ENCODE measurements at regions not wholly inside any gene's neighbourhood (a gene's known extent, or its start where the extent isn't known, plus 50 kb on each side); places are given as distances from the start of the nearest gene placed in this dataset.

DNA sequence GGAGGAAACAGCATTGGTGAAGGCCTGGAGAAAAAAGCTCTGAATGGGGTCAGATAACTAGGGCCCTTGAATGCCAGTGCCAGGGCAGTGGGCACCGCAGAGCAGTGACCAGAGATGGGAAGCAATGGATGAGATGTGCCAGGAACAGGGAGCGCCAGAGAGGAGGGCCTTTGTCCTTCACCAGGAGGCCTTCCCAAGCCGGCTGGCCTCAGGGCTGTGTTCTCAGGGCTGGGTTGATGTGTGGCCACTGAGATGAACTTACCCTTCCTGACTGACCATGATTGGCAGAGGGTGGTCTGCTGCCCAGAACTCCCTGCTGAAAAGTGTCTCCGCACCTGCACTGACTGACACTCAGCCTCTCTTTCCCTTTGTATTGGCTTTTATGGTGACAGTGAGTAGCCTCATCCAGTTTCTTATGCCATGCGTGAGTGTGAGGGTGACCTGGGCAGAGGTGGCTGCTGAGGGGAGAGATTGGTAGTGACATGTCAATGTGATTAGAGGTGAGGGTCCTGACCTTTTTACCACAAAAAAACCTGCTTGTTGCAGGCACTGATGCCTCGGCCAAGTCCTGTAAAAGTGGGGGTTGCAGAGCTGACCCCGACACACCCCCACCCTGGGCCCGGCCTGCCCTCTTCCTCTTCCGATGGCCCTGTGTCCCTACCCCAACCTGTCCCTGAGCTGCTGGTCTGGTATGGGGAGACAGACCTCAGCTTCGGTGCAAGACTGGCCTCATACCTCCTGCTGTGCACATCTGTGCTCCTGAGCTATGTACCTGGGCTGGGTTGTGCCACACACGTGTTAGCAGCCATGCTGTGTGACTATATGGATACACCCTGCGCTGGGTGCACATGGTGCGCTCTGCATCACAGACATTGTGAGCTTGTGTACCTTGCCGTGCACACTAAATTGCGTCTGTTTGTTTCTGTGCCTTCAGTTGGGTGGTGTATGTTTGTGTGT, 57.1 kb upstream of the PSD2 start:
- Histone ChIP-seq H2AFZ (ENCODE audit: low read length) (no peak overlapping the region), H3K4me1 (ENCODE audit: insufficient read depth, low read length, poor library complexity, severe bottlenecking) (peaks cover 12% of the 10 kb centered on the region), H3K4me3 (ENCODE audit: low read depth, low read length, poor library complexity, severe bottlenecking) (no peak overlapping the region), H4K20me1 (ENCODE audit: insufficient read depth, low read length) (no peaks in the 10 kb centered on the region), H3K79me2 (ENCODE audit: insufficient read depth, low read depth, low read length) (no peaks in the 10 kb centered on the region), H3K9me2 (ENCODE audit: insufficient read depth, low read length) (no peaks in the 10 kb centered on the region), H3K4me2 (ENCODE audit: low read length) (no peak overlapping the region), H3K36me3 (ENCODE audit: insufficient read depth, low read length) (no peaks in the 10 kb centered on the region), H3K9me3 (ENCODE audit: low read length) (no peaks in the 10 kb centered on the region), H3K27ac (ENCODE audit: low read depth, low read length, poor library complexity, severe bottlenecking) (no peak overlapping the region)
- intact Hi-C loops (cut with micrococcal nuclease; ENCODE audit: unreplicated experiment): no loop called here
- CTCF ChIA-PET (ENCODE audit: unreplicated experiment): no interaction called here
- TF ChIP-seq EZH2phosphoT487 (IDR thresholded peaks at IDR 0.05; ENCODE audit: borderline replicate concordance, low read depth, low read length): no peak
- TF ChIP-seq, protein P1, sequence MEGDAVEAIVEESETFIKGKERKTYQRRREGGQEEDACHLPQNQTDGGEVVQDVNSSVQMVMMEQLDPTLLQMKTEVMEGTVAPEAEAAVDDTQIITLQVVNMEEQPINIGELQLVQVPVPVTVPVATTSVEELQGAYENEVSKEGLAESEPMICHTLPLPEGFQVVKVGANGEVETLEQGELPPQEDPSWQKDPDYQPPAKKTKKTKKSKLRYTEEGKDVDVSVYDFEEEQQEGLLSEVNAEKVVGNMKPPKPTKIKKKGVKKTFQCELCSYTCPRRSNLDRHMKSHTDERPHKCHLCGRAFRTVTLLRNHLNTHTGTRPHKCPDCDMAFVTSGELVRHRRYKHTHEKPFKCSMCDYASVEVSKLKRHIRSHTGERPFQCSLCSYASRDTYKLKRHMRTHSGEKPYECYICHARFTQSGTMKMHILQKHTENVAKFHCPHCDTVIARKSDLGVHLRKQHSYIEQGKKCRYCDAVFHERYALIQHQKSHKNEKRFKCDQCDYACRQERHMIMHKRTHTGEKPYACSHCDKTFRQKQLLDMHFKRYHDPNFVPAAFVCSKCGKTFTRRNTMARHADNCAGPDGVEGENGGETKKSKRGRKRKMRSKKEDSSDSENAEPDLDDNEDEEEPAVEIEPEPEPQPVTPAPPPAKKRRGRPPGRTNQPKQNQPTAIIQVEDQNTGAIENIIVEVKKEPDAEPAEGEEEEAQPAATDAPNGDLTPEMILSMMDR (conservative IDR thresholded peaks at IDR 0.05; ENCODE audit: low read length): no peak
- no TSS peak for BruUV-seq (replicated peaks)
- POLR2A ChIA-PET: no interaction called here
- no peak for DNase-seq (ENCODE audit: low spot score)

DNA sequence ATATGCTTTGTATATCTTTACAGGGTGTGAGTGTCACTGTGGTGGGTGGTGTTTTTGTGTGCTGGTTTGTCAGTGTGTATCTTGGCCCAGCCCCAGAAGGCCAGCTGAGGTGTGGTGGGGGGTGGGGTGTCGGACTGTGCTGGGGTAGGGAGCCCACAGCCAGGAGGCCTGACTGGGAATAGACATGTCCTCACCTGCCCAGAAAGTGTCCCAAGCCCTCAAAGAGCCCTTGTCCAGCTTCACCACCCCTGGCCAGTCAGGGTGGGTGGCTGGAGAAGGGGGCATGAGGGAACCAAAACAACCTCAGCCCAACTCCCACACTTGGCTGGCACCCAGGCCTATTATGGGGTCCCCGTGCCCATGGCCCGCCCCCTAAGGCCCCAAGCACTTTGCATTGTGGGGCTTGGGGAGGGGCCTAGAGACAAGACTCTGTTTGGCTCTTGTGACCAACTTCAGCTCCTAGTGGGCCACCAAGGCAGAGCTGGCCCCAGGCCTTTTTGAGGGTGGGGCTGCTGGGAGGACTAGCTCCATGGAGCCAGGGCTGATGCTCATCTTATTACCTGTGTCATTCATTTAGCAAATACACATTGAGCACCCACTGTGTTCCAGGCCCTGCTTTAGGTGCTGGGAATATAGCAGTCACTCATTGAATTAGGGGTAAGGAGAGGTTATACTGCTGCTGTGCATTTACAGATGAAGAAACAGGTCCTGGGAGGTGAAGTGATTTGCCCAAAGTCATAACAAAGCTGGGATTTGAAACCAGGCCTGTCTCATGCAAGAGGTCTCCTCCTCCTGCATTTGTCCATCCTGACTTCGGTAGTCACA, 56.2 kb upstream of the PSD2 start:
- Histone ChIP-seq H3K36me3 (ENCODE audit: insufficient read depth, low read length) (no peaks in the 10 kb centered on the region), H3K9me3 (ENCODE audit: low read length) (no peaks in the 10 kb centered on the region), H3K27ac (ENCODE audit: low read depth, low read length, poor library complexity, severe bottlenecking) (no peak overlapping the region), H3K9me2 (ENCODE audit: insufficient read depth, low read length) (no peaks in the 10 kb centered on the region), H4K20me1 (ENCODE audit: insufficient read depth, low read length) (no peaks in the 10 kb centered on the region), H3K4me1 (ENCODE audit: insufficient read depth, low read length, poor library complexity, severe bottlenecking) (peaks cover 12% of the 10 kb centered on the region), H3K4me2 (ENCODE audit: low read length) (no peak overlapping the region), H3K4me3 (ENCODE audit: low read depth, low read length, poor library complexity, severe bottlenecking) (no peak overlapping the region), H3K79me2 (ENCODE audit: insufficient read depth, low read depth, low read length) (no peaks in the 10 kb centered on the region), H2AFZ (ENCODE audit: low read length) (no peak overlapping the region)
- no TSS peak for BruUV-seq (replicated peaks)
- ChIA-PET POLR2A (interaction anchor here (0.6 kb wide), 1 partner anchor 501 kb away, joined by 3 read pairs; no protein-coding TSS in a partner anchor), CTCF (ENCODE audit: unreplicated experiment) (no interaction called here)
- intact Hi-C loops (cut with micrococcal nuclease; ENCODE audit: unreplicated experiment): no loop called here
- DNase-seq (ENCODE audit: low spot score): no peak
- TF ChIP-seq, protein P1 (conservative IDR thresholded peaks at IDR 0.05; ENCODE audit: low read length): no peak
- no peak for TF ChIP-seq EZH2phosphoT487 (IDR thresholded peaks at IDR 0.05; ENCODE audit: borderline replicate concordance, low read depth, low read length)
